ENCODE measurements at regions not wholly inside any gene's neighbourhood (a gene's known extent, or its start where the extent isn't known, plus 50 kb on each side); places are given as distances from the start of the nearest gene placed in this dataset.
A peak's percentile ranks its signal among the peaks of the same experiment; 100 is the strongest.
"Not testable (repeated sequence)": the region's sequence is repeated elsewhere in the genome, so short reads cannot be mapped to it uniquely, and the experiment has no call there.

DNA sequence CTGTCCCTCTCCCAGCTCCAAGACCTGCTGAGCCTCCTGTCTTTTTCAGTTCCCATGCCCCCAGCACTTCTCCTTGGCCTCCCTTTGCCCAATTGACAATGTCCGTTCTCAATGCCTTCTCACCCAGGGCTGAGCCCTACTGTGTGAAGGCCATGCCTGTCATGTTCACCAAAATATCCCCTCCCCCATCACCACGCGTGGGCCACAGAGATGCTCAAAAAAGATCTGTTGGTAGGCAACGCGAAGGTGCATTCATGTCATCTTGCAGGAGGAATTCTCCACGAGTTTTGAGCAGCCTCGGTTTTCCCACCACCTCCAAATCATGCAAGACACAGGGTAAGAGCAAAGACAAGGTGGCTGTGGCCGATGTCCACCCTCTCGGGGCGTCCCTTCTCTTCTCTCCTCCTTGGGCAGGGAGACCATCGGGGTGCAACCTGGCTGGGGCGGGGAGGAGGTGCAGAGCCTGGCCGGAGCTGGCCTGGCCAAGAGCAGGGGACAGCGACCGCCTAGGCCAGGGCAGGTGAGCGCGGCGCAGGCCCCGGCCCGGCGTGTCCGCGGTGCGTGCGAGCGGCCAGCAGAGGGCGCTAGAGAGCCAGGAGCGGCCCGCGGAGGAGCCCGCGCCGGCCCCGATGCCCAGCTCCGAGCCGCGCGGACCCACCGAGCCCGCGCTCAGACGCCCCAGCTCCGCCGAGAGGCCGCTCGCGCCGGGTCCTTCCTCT lies 56.3 kb upstream of the KRTAP5-11 start:
- peak; percentile 1 for DNase-seq (ENCODE audit: low read depth)

DNA sequence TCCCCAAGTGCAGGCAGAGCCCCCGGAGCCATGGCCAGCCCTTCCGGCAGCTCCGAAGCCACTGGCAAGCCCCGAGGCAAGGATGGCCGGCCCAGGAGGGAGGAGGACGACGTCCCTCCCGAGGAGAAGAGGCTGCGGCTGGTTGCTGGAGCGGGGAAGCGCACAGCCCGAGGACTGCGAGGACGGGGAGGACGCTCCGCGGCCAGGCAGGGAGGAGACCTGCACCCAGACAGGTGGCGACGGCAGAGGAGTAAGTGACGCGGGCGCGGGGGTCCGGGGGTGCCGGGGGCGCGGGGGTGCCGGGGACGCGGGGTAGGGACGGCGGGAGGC lies 56.8 kb upstream of the KRTAP5-11 start:
- peak; percentile 1 for DNase-seq (ENCODE audit: low read depth)

DNA sequence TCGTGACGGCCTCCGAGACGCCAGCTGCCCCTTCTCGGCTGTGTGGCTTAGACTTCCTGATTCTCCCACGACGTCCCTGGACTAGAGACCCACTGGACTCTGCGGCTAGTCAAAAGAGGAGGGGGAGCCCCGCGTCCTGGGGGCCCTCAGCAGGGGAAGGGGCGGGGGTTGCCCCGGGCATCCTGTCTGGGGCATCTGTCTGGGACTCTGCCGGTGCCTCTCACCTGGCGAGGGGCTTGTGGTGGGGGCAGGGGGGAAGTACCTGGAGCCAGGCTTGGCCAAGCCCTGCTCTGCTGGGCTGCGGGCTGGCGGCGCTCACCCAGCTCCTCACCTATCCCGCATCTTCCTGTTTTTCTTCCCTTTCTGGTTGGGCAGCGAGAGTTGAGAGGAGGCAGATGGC lies 57.2 kb upstream of the KRTAP5-11 start:
- DNase-seq (ENCODE audit: low read depth): not testable (repeated sequence)

DNA sequence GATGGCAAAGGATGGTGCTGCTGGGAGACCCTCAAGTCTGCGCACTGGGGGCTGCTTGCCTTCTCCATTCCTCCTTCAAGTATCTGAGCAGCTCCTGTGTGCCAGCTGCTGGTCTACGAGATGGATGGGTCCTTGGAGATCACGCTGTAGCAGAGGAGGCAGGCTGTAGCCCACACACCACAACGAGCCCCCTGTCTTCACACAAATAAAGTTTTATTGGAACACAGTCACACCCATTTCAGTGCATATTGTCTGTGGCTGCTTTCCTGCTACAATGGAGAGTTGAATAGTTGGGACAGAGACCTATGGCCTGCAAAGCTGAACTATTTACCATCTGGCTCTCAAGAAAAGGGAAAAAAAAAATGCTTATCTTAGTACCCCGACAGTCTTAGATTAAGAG lies 64.4 kb upstream of the KRTAP5-11 start:
- DNase-seq (ENCODE audit: low read depth): not testable (repeated sequence)

DNA sequence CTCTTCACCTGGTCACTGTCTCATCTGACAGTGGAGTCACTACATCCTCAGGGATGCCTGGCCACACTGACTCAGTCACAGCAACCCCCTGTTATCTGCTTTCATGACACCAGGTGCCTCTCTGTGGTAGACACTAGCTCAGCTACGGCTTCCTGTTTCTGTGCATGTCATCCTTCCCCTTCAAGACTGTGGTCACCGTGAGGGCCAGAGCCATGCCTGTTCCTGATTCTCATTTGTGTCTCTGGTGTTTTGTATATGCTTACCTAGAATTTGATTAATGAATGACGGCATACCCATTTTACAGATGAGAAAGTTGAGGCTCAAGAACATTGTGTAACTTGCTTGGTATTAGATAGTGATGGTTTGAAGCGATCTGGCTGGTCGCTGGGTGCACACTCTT lies 70.3 kb upstream of the KRTAP5-11 start:
- not testable (repeated sequence) for DNase-seq (ENCODE audit: low read depth)

DNA sequence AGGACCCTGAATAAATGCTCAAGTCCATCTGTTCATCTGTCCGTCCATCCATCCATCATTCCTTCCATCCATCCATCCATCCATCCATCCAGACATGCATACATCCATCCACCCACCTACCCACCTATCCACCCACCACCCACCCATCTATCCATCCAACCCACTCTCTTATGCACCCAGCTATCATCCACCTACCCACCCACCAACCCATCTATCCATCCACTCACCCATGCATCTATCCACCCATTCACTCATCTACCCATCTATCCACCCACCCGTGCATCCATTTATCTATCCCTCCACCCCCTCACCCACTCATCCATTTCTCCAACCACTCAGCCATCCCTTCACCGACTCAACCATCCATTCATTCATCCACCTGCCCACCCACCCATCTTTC lies 71.7 kb upstream of the KRTAP5-11 start:
- DNase-seq (ENCODE audit: low read depth): not testable (repeated sequence)

DNA sequence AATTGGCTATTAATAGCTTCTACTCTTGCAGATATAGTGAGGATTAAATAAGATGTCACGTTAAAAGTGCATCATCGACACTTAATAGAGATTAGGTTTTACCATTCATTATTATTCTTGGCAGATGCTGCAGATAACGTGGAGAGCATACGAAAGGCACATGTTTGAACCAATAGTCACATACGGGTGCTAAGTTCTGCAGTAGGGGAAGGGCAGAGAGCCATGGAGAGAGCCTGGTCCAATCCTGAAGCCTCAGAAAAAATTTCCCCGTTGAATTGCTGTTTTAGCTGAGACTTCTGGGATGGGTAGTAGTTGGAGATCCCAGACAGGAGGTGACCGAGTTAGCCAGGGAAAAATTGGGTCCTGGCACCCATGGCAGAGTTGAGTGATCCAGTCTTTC lies 72.4 kb upstream of the KRTAP5-11 start:
- DNase-seq (ENCODE audit: low read depth): not testable (repeated sequence)

DNA sequence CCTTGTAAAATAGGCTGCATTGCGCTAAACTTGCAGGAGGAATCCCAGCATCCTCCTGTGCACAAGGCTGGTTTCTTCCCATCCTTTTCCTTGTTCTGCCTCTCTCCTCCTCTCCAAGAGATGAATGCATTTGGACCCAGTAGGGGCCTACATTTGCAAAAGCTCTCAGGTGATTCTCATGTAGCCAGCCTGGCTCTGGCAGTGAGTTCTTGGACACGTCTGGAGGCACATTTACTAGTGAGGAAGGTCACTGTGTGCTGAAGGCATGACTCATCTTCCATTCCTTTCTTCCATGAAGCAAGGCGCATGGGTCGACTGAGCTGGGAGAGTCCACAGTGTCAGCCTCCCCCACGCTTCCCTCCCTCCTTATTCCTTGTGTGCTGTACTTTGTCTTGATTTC lies 73.8 kb upstream of the KRTAP5-11 start:
- peak; percentile 1 for DNase-seq (ENCODE audit: low read depth)

DNA sequence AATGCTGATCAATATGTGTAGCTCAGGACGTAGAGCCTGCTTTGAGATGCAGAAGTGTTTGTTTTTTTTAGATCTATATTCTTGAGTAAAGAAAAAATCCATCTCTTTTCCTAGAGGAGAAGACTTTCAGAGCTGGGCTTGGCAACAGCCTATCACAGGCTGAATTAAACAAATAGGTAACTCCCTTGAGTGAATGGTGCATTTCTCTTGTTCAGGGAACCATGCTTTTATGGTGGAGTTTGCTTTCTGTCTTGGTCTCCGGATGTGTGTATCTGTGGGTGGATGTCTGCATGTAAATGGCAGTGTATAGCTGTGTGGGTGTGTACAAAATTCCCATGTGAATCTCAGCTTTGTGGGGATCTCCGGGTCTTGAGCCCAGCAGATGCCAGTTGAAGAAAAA lies 82.3 kb upstream of the KRTAP5-11 start:
- not testable (repeated sequence) for DNase-seq (ENCODE audit: low read depth)

DNA sequence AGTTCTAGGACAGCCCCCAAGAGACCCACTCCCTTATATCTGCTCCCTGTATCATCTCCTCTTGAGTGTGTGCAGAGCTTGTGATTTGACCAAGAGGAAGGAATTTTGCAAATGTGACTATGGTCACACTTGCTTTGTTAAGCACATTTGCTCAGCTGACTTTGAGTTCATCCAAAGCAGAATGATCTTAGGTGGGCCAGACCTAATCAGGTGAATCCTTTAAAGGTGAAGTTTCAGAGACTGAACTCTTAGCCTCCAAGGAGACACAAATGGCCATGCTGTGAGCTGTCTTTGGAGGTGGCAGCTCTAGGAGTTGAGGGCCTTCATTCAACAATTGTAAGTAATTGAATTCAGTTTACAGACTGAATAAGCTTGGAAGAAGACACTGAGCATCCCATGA lies 115.4 kb upstream of the KRTAP5-11 start:
- DNase-seq (ENCODE audit: low read depth): not testable (repeated sequence)

DNA sequence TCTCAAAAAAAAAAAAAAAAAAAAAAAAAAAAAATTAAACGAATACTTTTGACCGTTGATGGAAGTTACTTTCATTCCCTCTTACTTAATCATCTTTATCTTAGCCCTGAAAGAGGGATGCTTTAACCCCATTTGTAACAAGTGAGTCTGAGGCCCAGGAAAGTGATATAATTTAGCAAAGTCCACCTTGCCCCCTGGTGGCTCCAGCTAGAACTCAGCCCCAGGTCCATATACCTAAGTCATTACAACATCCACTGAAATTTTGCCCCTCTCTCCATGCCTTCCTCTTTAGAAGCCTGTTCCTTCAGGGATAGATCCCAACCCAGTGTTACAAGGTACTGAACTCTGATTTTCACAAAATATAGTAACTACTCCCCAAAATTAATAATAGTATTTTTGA lies 116.3 kb upstream of the KRTAP5-11 start:
- not testable (repeated sequence) for DNase-seq (ENCODE audit: low read depth)

DNA sequence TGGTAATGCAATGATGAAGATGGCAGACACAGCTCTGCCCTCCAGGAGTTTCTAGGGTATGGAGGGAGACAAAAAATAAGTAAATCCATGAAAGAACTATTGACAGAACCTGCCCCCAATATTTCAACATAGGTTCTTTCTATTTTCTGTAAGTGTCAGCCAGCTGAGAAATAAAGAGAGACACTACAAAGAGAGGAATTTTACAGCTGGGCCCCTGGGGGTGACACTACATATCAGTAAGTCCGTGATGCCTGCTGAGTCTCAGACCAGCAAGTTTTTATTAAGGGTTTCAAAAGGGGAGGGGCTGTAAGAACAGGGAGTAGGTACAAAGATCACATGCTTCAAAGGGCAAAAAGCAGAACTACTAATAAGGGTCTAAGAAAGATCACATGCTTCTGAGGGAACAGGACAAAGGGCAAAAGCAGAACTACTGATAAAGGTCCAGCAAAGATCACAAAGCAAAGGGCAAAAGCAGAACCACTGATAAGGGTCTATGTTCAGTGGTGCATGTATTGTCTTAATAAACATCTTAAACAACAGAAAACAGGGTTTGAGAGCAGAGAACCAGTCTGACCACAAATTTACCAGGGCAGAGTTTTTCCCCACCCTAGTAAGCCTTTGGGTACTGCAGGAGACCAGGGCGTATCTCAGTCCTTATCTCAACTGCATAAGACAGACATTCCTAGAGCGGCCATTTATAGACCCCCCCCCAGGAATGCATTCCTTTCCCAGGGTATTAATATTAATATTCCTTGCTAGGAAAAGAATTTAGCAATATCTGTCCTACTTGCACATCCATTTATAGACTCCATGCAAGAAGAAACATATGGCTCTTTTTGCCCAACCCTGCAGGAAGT lies 119.0 kb upstream of the KRTAP5-11 start:
- DNase-seq (ENCODE audit: low read depth): not testable (repeated sequence)

DNA sequence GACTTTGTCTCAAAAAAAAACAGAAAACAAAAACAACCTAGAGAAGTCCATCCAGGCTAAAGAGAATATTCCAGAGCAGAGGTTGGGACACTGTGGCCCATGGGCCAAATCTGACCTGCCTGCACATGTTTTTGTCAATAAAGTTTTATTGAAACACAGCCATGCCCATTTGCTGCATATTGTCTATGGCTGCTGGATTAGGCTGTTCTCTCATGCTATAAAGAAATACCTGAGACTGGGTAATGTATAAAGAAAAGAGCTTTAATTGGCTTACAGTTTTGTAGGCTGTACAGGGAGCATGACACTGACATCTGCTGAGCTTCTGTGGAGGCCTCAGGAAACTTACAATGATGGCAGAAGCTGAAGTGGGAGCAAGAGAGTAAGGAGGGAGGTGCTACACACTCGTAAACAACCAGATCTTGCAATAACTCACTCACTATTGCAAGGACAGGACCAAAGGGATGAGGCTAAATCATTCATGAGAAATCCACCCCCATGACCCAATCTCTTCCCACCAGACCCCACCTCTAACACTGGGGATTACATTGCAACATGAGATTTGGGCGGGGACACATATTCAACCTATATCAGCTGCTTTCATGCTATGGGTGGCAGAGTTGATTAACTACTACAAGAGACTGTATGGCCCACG lies 122.5 kb upstream of the KRTAP5-11 start:
- DNase-seq (ENCODE audit: low read depth): not testable (repeated sequence)

DNA sequence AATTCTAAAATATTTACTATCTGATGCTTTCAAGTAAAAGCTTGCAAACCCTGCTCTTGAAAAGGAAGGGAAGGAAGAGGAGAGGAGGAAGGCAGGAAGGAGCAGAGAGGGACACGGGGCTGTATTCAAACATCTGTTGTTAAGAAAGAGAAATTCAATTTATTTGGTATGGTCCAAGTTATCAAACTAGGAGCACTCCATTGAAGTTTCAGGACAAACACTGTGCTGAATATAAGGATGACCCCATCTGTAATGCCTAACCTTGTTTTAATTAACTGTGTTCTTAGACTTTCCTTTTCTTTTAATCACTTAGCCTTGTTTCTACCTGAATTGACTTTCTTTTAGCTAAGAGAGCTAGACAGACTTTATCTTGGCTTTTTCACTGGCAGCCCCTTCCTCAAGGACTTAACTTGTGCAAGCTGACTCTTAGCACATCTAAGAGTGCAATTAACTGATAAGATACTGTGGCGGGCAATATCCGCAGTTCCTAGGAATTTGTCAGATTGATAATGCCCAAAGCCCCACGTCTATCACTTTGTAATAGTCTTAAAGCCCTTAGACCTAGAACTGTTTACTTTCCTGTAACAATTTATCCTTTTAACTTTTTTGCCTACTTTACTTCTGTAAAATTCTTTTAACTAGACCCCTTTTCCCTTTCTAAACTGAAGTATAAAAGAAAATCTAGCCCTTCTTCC lies 123.2 kb upstream of the KRTAP5-11 start:
- DNase-seq (ENCODE audit: low read depth): not testable (repeated sequence)

DNA sequence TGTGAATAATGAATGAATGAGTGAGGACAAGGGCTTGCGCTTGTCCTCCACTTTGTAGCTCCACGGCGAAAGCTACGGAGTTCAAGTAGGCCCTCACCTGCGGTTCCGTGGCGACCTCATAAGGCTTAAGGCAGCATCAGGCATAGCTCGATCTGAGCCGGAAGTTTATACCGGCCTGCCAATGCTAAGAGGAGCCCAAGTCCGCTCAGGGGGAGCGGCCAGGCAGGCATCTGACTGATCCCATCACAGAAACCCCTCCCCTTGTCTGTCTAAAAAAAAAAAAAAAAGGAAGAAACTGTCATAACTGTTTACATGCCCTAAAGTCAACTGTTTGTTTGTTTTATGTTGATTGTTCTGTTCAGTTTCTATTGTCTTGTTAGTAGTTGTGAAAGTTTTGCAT lies 124.4 kb upstream of the KRTAP5-11 start:
- not testable (repeated sequence) for DNase-seq (ENCODE audit: low read depth)

DNA sequence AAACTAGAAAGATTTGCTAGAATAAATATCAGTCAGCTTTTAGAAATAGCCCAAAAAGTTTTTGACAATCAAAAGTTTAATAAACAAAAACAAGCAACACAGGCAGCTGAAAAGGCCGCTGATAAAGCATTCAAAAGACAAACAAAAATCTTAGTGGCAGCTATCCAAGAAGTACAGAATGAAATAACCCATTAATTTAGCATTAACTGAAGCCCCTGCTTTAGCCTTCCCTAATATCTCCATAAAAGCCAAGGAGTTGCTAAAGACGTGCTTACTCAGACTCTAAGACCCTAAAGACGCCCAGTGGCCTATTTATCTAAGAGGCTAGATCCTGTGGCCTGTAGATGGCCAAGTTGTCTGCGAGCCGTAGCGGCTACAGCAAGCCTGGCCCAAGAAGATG lies 123.5 kb upstream of the DEFB108B start:
- DNase-seq (ENCODE audit: low read depth): not testable (repeated sequence)

DNA sequence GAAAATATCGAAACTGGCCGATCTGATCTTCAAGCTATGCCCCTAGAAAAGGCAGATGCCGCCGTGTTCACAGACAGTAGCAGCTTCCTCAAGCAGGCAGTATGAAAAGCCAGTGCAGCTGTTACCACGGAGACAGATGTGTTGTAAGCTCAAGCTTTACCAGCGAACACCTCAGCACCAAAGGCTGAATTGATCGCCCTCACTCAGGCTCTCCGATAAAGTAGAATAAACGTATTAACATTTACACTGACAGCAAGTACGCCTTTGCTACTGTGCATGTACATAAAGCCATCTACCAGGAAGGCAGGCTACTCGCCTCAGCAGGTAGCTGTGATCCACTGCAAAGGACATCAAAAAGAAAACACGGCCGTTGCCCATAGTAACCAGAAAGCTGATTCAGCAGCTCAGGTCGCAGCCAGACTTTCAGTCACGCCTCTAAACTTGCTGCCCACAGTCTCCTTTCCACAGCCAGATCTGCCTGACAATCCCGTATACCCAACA lies 122.8 kb upstream of the DEFB108B start:
- DNase-seq (ENCODE audit: low read depth): peak; percentile 23

DNA sequence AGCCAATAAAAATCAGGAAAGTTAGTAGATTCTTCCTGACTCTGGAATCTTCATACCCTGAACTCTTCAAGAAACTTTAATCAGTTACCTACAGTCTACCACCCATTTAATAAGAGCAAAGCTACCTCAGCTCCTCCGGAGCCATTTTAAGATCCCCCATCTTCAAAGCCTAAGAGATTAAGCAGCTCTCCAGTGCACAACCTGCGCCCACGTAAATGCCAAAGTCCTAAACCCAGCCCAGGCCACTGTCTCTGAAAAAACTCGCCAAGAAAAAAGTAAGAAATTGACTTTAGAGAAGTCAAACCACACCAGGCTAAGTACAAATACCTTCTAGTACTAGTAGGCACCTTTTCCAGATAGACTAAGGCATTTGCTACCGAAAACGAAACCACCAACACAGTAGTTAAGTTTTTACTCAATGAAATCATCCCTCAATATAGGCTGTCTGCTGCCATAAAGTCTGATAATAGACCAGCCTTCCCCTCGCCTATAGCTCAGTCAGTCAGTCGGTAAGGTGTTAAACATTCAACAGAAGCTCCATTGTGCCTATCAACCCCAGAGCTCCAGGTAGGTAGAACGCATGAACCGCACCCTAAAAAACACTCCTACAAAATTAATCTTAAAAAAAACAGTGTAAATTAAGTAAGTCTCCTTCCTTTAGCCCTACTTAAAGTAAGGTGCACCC lies 122.2 kb upstream of the DEFB108B start:
- not testable (repeated sequence) for DNase-seq (ENCODE audit: low read depth)

DNA sequence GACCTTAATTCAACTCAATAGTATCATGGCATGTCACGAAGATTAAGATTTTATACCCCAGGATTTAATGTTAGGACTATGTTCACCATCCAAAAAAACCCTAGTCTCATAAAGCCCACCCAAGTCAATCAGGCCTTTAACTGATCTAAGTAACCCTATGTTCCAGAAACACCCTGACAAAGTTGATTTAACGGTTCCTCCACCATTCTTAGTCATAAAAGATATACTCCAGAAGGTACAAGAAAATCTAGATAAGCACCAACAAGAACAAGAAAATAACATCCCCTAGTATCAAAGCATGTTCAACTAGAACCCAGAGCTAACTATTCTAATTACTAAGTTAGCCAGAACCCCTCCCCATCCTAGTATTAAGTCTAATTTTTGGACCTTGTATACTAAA lies 120.7 kb upstream of the DEFB108B start:
- not testable (repeated sequence) for DNase-seq (ENCODE audit: low read depth)

DNA sequence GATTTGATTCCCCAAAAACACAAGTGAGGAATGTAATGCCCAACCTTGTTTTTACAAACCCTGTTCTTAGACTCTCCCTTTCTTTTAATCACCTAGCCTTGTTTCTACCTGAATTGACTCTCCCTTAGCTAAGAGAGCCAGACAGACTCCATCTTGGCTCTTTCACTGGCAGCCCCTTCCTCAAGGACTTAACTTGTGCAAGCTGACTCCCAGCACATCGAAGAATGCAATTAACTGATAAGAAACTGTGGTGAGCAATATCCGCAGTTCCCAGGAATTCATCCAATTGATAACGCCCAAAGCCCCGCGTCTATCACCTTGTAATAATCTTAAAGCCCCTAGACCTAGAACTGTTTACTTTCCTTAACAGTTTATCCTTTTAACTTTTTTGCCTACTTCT lies 120.2 kb upstream of the DEFB108B start:
- not testable (repeated sequence) for DNase-seq (ENCODE audit: low read depth)

DNA sequence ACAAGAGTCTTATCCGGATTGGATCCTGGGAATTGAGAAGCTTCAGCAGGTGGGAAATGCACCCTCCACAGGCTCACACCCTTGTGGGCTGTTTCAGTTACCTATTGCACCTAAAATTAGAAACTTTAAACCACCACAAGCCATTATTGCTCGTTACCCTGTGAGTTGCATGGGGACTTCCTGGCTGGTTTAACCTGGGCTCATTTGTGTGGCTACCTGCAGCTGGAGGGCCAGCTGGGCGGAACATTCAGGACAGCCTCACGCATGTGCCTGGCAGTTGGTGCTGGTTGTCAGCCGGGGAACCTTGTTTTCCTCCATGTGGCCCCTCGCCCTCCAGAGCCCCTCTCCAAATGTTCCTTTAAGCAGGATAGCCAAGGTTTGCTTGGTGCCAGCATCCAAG lies 118.5 kb upstream of the DEFB108B start:
- not testable (repeated sequence) for DNase-seq (ENCODE audit: low read depth)

All from amniotic epithelial cell (primary cell).